A673 (cell line): ENCODE measurements at regions not wholly inside any gene's neighbourhood (a gene's known extent, or its start where the extent isn't known, plus 50 kb on each side); places are given as distances from the start of the nearest gene placed in this dataset.

Experiments used
- CTCF ChIP-seq: fragments of 300-800, 200-600 bp; sonication (generic); conservative IDR thresholded peaks from 2 replicates; pipeline ENCODE4 v1.5.1; 2017; ENCODE audit warnings: low read depth, mild to moderate bottlenecking, antibody characterized with exemption, low read length, moderate library complexity, mixed read lengths
- EZH2 ChIP-seq: fragments of 200-600 bp; sonication (generic); IDR thresholded peaks from 2 replicates; pipeline ENCODE4 v1.6.1; 2017; ENCODE audit warnings: borderline replicate concordance, low read depth, mild to moderate bottlenecking, mixed read lengths, antibody characterized with exemption, low read length; ENCODE audit not compliant: poor library complexity, severe bottlenecking

GRCh38 chr21:22703521-22703920 is 1705.3 kb downstream of the NCAM2 start:
- no peak for TF ChIP-seq CTCF
- TF ChIP-seq EZH2, result no peak
